Bone marrow (tissue), 2 donors: ENCODE measurements at regions not wholly inside any gene's neighbourhood (a gene's known extent, or its start where the extent isn't known, plus 50 kb on each side); places are given as distances from the start of the nearest gene placed in this dataset.
"Not testable (repeated sequence)": the region's sequence is repeated elsewhere in the genome, so short reads cannot be mapped to it uniquely, and the experiment has no call there.

ENCODE experiments used
- DNase-seq, 2 donors: peaks; one replicate each; lab custom pipeline; 2025; lab: John Stamatoyannopoulos, UW

- DNase-seq: no peak
Measured at GRCh38 chr15:79769933-79770759, 126.7 kb downstream of the MTHFS start.

GRCh38 chr15:79773128-79773527, 123.7 kb downstream of the MTHFS start:
- no peak for DNase-seq

GRCh38 chr15:79775821-79776220, 121.0 kb downstream of the MTHFS start:
- DNase-seq: no peak

- no peak for DNase-seq
Measured at GRCh38 chr15:79777916-79778315, 118.9 kb downstream of the MTHFS start.

GRCh38 chr15:79778378-79778990, 118.3 kb downstream of the MTHFS start:
- DNase-seq: no peak

GRCh38 chr15:79779746-79780145, 117.1 kb downstream of the MTHFS start:
- DNase-seq: peak in 1 of 2 donors; percentile 34

- not testable (repeated sequence) for DNase-seq
Measured at GRCh38 chr15:79782307-79782706, 114.5 kb downstream of the MTHFS start.
